ENCODE measurements at regions not wholly inside any gene's neighbourhood (a gene's known extent, or its start where the extent isn't known, plus 50 kb on each side); places are given as distances from the start of the nearest gene placed in this dataset.

GRCh38 chr4:78666830-78667258 is 109.3 kb upstream of the BMP2K start:
- no peaks in the 10 kb centered on the region for H3K27me3 ChIP-seq (ENCODE audit: control insufficient read depth, insufficient read depth, low read length)
- TF ChIP-seq CTCF (IDR thresholded peaks at IDR 0.05; ENCODE audit: insufficient read depth, low read length, poor library complexity, severe bottlenecking) = no peak
- no peak for DNase-seq (ENCODE audit: low read depth)

GRCh38 chr4:78667325-78667724 is 108.8 kb upstream of the BMP2K start:
- Histone ChIP-seq H3K4me3 (ENCODE audit: low read depth, low read length) (no peak overlapping the region), H3K36me3 (ENCODE audit: control insufficient read depth, insufficient read depth, low read length) (no peaks in the 10 kb centered on the region), H3K27me3 (ENCODE audit: control insufficient read depth, insufficient read depth, low read length) (no peaks in the 10 kb centered on the region)
- no peak for DNase-seq (ENCODE audit: low read depth)
- no peak for TF ChIP-seq CTCF (IDR thresholded peaks at IDR 0.05; ENCODE audit: insufficient read depth, low read length, poor library complexity, severe bottlenecking)

More at GRCh38 chr4:78666830-78667258, 109.3 kb upstream of the BMP2K start:
- no peak overlapping the region for H3K4me3 ChIP-seq (ENCODE audit: low read depth, low read length)
- no peaks in the 10 kb centered on the region for H3K36me3 ChIP-seq (ENCODE audit: control insufficient read depth, insufficient read depth, low read length)

- no peak for TF ChIP-seq CTCF (IDR thresholded peaks at IDR 0.05; ENCODE audit: insufficient read depth, low read length, poor library complexity, severe bottlenecking)
- no peaks in the 10 kb centered on the region for H3K27me3 ChIP-seq (ENCODE audit: control insufficient read depth, insufficient read depth, low read length)
- no peak overlapping the region for H3K4me3 ChIP-seq (ENCODE audit: low read depth, low read length)
- DNase-seq (ENCODE audit: low read depth) = no peak
- H3K36me3 ChIP-seq (ENCODE audit: control insufficient read depth, insufficient read depth, low read length) = no peaks in the 10 kb centered on the region
Observed at GRCh38 chr4:78667764-78668163, 108.4 kb upstream of the BMP2K start.

DNA sequence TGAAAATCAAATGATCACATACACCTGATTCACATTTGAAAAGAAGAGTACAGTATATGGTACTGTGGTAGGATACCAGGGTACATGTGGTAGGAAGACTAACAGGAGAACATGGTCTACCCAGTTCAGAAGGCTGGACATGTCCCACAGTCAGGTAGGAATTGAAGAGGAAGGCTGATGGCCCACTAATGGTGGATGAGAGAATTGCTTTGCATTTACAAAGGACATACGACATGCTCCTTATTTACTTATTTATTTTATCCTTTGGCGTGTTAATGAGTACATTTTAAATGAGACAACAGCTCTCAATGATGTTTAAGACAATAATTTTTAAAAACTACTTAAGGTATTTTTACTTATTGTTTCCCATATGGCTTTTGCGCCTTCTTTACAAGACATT is 106.7 kb upstream of the BMP2K start:
- TF ChIP-seq CTCF (IDR thresholded peaks at IDR 0.05; ENCODE audit: insufficient read depth, low read length, poor library complexity, severe bottlenecking) = peak; percentile 20
- no peak for DNase-seq (ENCODE audit: low read depth)
- H3K36me3 ChIP-seq (ENCODE audit: control insufficient read depth, insufficient read depth, low read length) = no peaks in the 10 kb centered on the region
- no peaks in the 10 kb centered on the region for H3K27me3 ChIP-seq (ENCODE audit: control insufficient read depth, insufficient read depth, low read length)
- H3K4me3 ChIP-seq (ENCODE audit: low read depth, low read length) = no peak overlapping the region

GRCh38 chr4:78671903-78672815 is 104.0 kb upstream of the BMP2K start:
- no peak for DNase-seq (ENCODE audit: low read depth)
- Histone ChIP-seq H3K4me3 (ENCODE audit: low read depth, low read length) (no peak overlapping the region), H3K36me3 (ENCODE audit: control insufficient read depth, insufficient read depth, low read length) (no peaks in the 10 kb centered on the region), H3K27me3 (ENCODE audit: control insufficient read depth, insufficient read depth, low read length) (no peaks in the 10 kb centered on the region)
- TF ChIP-seq CTCF (IDR thresholded peaks at IDR 0.05; ENCODE audit: insufficient read depth, low read length, poor library complexity, severe bottlenecking) = no peak

All from kidney epithelial cell (primary cell).